Smooth muscle cell (in vitro differentiated cells): ENCODE measurements at regions not wholly inside any gene's neighbourhood (a gene's known extent, or its start where the extent isn't known, plus 50 kb on each side); places are given as distances from the start of the nearest gene placed in this dataset.

Experiments
- DNase-seq: peaks from one replicate; lab custom pipeline; 2025; ENCODE audit not compliant: unreplicated experiment; lab: John Stamatoyannopoulos, UW
- H2AFZ ChIP-seq: fragments of 200-600 bp; sonication (generic); 2 replicates; pipeline ENCODE4 v1.6.0; 2016; ENCODE audit warnings: antibody characterized with exemption, low read depth, mild to moderate bottlenecking
- H3F3A ChIP-seq: fragments of 200-600 bp; sonication (generic); 2 replicates; pipeline ENCODE4 v1.6.0; 2017; ENCODE audit warnings: antibody characterized with exemption, low read depth
- H3K27ac ChIP-seq: fragments of 200-600 bp; sonication (generic); 2 replicates; pipeline ENCODE4 v1.5.1; 2016; ENCODE audit warnings: low read depth, mild to moderate bottlenecking
- H3K27me3 ChIP-seq: fragments of 200-600 bp; sonication (generic); 2 replicates; pipeline ENCODE4 v1.6.1; 2016; ENCODE audit warnings: low read depth, mild to moderate bottlenecking
- H3K36me3 ChIP-seq: fragments of 200-600 bp; sonication (generic); 2 replicates; pipeline ENCODE4 v1.5.1; 2016; ENCODE audit warnings: low read depth
- H3K4me1 ChIP-seq: fragments of 200-600 bp; sonication (generic); 2 replicates; pipeline ENCODE4 v1.5.1; 2016; ENCODE audit warnings: low read depth
- H3K4me2 ChIP-seq: fragments of 200-600 bp; sonication (generic); 2 replicates; pipeline ENCODE4 v1.6.0; 2016; ENCODE audit warnings: mild to moderate bottlenecking
- H3K4me3 ChIP-seq: fragments of 200-600 bp; sonication (generic); 2 replicates; pipeline ENCODE4 v1.5.1; 2016; ENCODE audit warnings: mild to moderate bottlenecking
- H3K79me2 ChIP-seq: fragments of 200-600 bp; sonication (generic); 2 replicates; pipeline ENCODE4 v1.6.0; 2016; ENCODE audit warnings: low read depth, mild to moderate bottlenecking
- H3K9ac ChIP-seq: fragments of 200-600 bp; sonication (generic); 2 replicates; pipeline ENCODE4 v1.6.0; 2016; ENCODE audit warnings: low read depth
- H3K9me3 ChIP-seq: fragments of 200-600 bp; sonication (generic); replicated peaks from 2 replicates; pipeline ENCODE4 v1.5.1; 2016; ENCODE audit warnings: low read depth
- H4K20me1 ChIP-seq: fragments of 200-600 bp; sonication (generic); 2 replicates; pipeline ENCODE4 v1.6.0; 2016; ENCODE audit warnings: low read depth
- CTCF ChIP-seq: fragments of 200-600 bp; sonication (generic); IDR thresholded peaks from 2 replicates; pipeline ENCODE4 v1.5.1; 2017; ENCODE audit warnings: borderline replicate concordance, mild to moderate bottlenecking, antibody characterized with exemption; ENCODE audit not compliant: insufficient read depth, poor library complexity, severe bottlenecking
- WGBS: methylation state at CpG from one replicate; pipeline ENCODE4 v1.1.7; 2016; ENCODE audit warnings: low lambda C conversion rate; 5-methylcytosine and 5-hydroxymethylcytosine counted together

GRCh38 chr10:118842843-118843624, 88.3 kb upstream of the CACUL1 start:
- H3K4me3 ChIP-seq: no peak overlapping the region
- 64% methylated on average over 4 of the region's 4 CpGs for WGBS

GRCh38 chr10:118843647-118844265, 89.0 kb upstream of the CACUL1 start:
- Histone ChIP-seq H3K4me2 (no peak overlapping the region), H3K9me3 (no peaks in the 10 kb centered on the region), H3K4me3 (no peak overlapping the region), H3K9ac (no peak overlapping the region), H3F3A (no peaks in the 10 kb centered on the region), H2AFZ (no peak overlapping the region), H3K4me1 (no peaks in the 10 kb centered on the region), H4K20me1 (no peaks in the 10 kb centered on the region), H3K36me3 (no peaks in the 10 kb centered on the region), H3K27me3 (no peaks in the 10 kb centered on the region), H3K27ac (no peak overlapping the region), H3K79me2 (no peaks in the 10 kb centered on the region)
- TF ChIP-seq CTCF: no peak
- no peak for DNase-seq
- 87% methylated on average over 6 of the region's 7 CpGs for WGBS

More at GRCh38 chr10:118842843-118843624, 88.3 kb upstream of the CACUL1 start:
- Histone ChIP-seq H2AFZ (no peak overlapping the region), H3K9me3 (no peaks in the 10 kb centered on the region), H3K4me2 (no peak overlapping the region), H4K20me1 (no peaks in the 10 kb centered on the region), H3K4me1 (no peaks in the 10 kb centered on the region), H3K36me3 (no peaks in the 10 kb centered on the region), H3K79me2 (no peaks in the 10 kb centered on the region), H3K27me3 (no peaks in the 10 kb centered on the region), H3K9ac (no peak overlapping the region), H3K27ac (no peak overlapping the region), H3F3A (no peaks in the 10 kb centered on the region)
- no peak for DNase-seq
- no peak for TF ChIP-seq CTCF

GRCh38 chr10:118844731-118845521, 90.2 kb upstream of the CACUL1 start:
- Histone ChIP-seq H3K36me3 (no peaks in the 10 kb centered on the region), H3K9ac (no peak overlapping the region), H2AFZ (no peak overlapping the region), H3K4me1 (no peaks in the 10 kb centered on the region), H3K27me3 (no peaks in the 10 kb centered on the region), H3F3A (no peaks in the 10 kb centered on the region), H3K4me2 (peak overlapping the region; percentile 49), H3K4me3 (no peak overlapping the region), H4K20me1 (no peaks in the 10 kb centered on the region), H3K79me2 (no peaks in the 10 kb centered on the region), H3K9me3 (no peaks in the 10 kb centered on the region), H3K27ac (peak overlapping the region; percentile 69)
- no peak for DNase-seq
- 28% methylated on average over 6 of the region's 6 CpGs for WGBS
- no peak for TF ChIP-seq CTCF
